Activated CD4-positive, alpha-beta T cell treated with anti-CD3 and anti-CD28 coated beads, Interleukin-2, Interleukin-4, amounts not matched to agents 100 ng/mL and 50 ng/mL, durations not matched to agents 16 hours and 8 hours (primary cell): ENCODE measurements at regions not wholly inside any gene's neighbourhood (a gene's known extent, or its start where the extent isn't known, plus 50 kb on each side); places are given as distances from the start of the nearest gene placed in this dataset.

ENCODE experiments used
- DNase-seq: peaks from one replicate; pipeline ENCODE4 v3.0.0-alpha.2; 2020; ENCODE audit warnings: low spot score

- DNase-seq, result no peak
Observed at GRCh38 chr2:225742487-225742886, 343.0 kb downstream of the NYAP2 start.

- no peak for DNase-seq
Observed at GRCh38 chr2:225740086-225740485, 340.6 kb downstream of the NYAP2 start.

GRCh38 chr2:225739328-225739727 lies 339.8 kb downstream of the NYAP2 start:
- no peak for DNase-seq

- no peak for DNase-seq
Observed at GRCh38 chr2:225738735-225739134, 339.2 kb downstream of the NYAP2 start.

- no peak for DNase-seq
Observed at GRCh38 chr2:225737556-225737955, 338.0 kb downstream of the NYAP2 start.

GRCh38 chr2:225735844-225736243 lies 336.3 kb downstream of the NYAP2 start:
- DNase-seq, result no peak

- no peak for DNase-seq
Observed at GRCh38 chr2:225725726-225726125, 326.2 kb downstream of the NYAP2 start.
